Thyroid gland (tissue), 4 donors: ENCODE measurements at regions not wholly inside any gene's neighbourhood (a gene's known extent, or its start where the extent isn't known, plus 50 kb on each side); places are given as distances from the start of the nearest gene placed in this dataset.

ENCODE experiments used
- DNase-seq, 2 donors: peaks; one replicate each; pipeline ENCODE4 v3.0.0-alpha.2; 2019
- H3K27ac ChIP-seq, 3 donors: fragments of 200-600 bp; sonication (generic); 1 replicate in 2 of 3; 2 replicates in 1 of 3; pipeline ENCODE4 v1.5.1; 2016 to 2019; ENCODE audit warnings: mild to moderate bottlenecking in 1 of 3, moderate library complexity in 1 of 3
- H3K27me3 ChIP-seq: fragments of 200-600 bp; sonication (generic); one replicate; pipeline ENCODE4 v1.5.1; 2019
- H3K36me3 ChIP-seq, 2 donors: fragments of 200-600 bp; sonication (generic); one replicate each; pipeline ENCODE4 v1.5.1; 2016 to 2019
- H3K4me1 ChIP-seq, 2 donors: fragments of 200-600 bp; sonication (generic); one replicate each; pipeline ENCODE4 v1.5.1; 2017 to 2019
- H3K4me3 ChIP-seq, 3 donors: fragments of 200-600 bp; sonication (generic); replicated peaks in 1 of 3; 1 replicate in 2 of 3; 2 replicates in 1 of 3; pipeline ENCODE4 v1.5.1; 2016; ENCODE audit warnings: mild to moderate bottlenecking in 1 of 3
- H3K9me3 ChIP-seq: fragments of 200-600 bp; sonication (generic); one replicate; pipeline ENCODE4 v1.5.1; 2017
- POLR2A ChIP-seq, 2 donors: fragments of 450-650 bp; IDR thresholded peaks; one replicate each; pipeline ENCODE4 v1.6.1; 2017; ENCODE audit warnings: antibody characterized with exemption in 2 of 2, mild to moderate bottlenecking in 2 of 2, moderate library complexity in 1 of 2
- WGBS, 2 donors: methylation state at CpG; one replicate each; pipeline ENCODE4 v1.1.5; 2017; 5-methylcytosine and 5-hydroxymethylcytosine counted together
- intact Hi-C: fragments of 100-400 bp; cut with DNase I; formaldehyde crosslinking; loops from one replicate; pipeline ENCODE4 v1.15.1; 2023
- TF ChIP-seq, protein P1 (sequence below), 6 experiments: fragments of 200-600 bp in 3 of 6; fragments of 450-650 bp in 3 of 6; sonication (generic) in 3 of 6; IDR thresholded peaks; one replicate each; pipeline ENCODE4 v1.5.1; 2016 to 2019; ENCODE audit warnings: antibody characterized with exemption in 6 of 6, mild to moderate bottlenecking in 2 of 6, inconsistent platforms in 1 of 6, moderate library complexity in 1 of 6

GRCh38 chr5:113770648-113771047, 257.2 kb downstream of the YTHDC2 start:
- 81 to 82% methylated on average over 3 of the region's 3 CpGs for WGBS, 2 donors
- Histone ChIP-seq H3K36me3 (no peaks in the 10 kb centered on the region), H3K9me3 (no peaks in the 10 kb centered on the region), H3K27me3 (no peaks in the 10 kb centered on the region), H3K4me3 (no peak overlapping the region), H3K27ac (no peak overlapping the region), H3K4me1 (no peaks in the 10 kb centered on the region)
- intact Hi-C loops: no loop called here
- no peak for DNase-seq
- TF ChIP-seq, protein P1, sequence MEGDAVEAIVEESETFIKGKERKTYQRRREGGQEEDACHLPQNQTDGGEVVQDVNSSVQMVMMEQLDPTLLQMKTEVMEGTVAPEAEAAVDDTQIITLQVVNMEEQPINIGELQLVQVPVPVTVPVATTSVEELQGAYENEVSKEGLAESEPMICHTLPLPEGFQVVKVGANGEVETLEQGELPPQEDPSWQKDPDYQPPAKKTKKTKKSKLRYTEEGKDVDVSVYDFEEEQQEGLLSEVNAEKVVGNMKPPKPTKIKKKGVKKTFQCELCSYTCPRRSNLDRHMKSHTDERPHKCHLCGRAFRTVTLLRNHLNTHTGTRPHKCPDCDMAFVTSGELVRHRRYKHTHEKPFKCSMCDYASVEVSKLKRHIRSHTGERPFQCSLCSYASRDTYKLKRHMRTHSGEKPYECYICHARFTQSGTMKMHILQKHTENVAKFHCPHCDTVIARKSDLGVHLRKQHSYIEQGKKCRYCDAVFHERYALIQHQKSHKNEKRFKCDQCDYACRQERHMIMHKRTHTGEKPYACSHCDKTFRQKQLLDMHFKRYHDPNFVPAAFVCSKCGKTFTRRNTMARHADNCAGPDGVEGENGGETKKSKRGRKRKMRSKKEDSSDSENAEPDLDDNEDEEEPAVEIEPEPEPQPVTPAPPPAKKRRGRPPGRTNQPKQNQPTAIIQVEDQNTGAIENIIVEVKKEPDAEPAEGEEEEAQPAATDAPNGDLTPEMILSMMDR (IDR thresholded peaks at IDR 0.05): no peak
- TF ChIP-seq POLR2A (IDR thresholded peaks at IDR 0.05): no peak

DNA sequence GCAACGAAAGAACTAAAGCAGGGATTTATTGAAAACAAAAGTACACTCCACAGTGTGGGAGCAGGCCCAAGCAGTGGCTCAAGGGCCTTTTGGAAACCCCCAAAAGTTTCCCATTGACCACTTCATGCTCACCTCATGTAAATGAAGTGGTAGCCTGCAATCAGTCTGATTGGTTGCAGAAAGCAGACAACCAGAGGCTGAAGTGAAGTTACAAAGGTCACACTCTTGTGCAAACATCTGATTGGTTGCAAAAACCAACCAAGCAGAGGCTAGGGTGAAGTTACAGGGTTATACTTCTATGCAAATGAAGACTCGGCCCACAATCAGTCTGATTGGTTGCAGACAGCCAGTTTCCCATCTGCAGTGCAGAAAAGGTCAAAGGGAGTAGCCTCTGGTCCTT, 258.0 kb downstream of the YTHDC2 start:
- H3K36me3 ChIP-seq: no peaks in the 10 kb centered on the region
- H3K9me3 ChIP-seq: no peaks in the 10 kb centered on the region
- TF ChIP-seq, protein P1 (IDR thresholded peaks at IDR 0.05): no peak
- TF ChIP-seq POLR2A (IDR thresholded peaks at IDR 0.05): no peak
- intact Hi-C loops: no loop called here
- H3K4me1 ChIP-seq: no peaks in the 10 kb centered on the region
- no peaks in the 10 kb centered on the region for H3K27me3 ChIP-seq
- H3K4me3 ChIP-seq: no peak overlapping the region
- no peak overlapping the region for H3K27ac ChIP-seq
- 64 to 72% methylated on average over 2 of the region's 2 CpGs for WGBS, 2 donors
- no peak for DNase-seq

DNA sequence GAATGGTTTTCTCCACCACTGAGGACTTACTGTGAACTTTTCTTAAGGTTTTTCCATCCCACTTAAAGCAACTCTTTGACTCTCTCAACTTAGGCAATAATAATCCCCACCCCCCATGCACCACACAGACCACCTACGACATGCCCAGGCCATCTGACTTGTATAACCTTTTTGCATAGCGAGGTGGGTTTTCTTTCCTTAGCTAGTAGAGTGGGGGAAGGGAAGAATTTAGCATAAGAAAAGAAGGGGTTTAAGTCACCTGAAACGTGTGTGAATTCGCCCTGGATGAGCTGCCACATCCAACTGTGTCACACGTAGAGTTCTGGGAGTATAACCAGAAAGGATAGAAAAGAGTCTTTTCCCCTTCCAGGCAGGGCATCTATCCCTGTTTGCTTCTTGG, 262.7 kb downstream of the YTHDC2 start:
- no peak for DNase-seq
- H3K27ac ChIP-seq: no peak overlapping the region

DNA sequence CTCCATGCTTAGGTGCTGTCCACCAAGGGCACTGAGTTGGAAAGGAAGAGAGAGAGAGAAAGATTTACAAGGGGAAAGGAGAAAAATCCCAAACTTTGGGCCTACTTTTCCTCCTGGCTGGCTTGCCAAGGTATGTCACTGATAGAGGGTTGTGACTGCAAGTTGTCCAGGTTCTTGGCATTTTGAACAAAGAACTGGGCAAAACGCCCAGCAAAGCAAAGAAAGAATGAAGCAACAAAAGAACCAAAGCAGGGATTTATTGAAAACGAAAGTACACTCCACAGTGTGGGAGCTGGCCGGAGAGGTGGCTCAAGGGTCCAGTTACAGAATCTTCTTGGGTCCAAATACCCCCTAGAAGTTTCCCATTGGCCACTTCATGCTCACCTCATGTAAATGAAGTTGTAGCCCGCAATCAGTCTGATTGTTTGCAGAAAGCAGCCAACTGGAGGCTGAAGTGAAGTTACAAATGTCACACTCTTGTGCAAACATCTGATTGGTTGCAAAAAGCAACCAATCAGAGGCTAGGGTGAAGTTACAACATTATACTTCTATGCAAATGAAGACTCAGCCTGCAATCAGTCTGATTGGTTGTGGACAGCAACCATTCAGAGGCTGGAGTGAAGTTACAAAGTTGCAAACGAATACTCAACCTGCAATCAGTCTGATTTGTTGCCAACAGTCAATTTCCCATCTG, 263.5 kb downstream of the YTHDC2 start:
- intact Hi-C loops: no loop called here
- Histone ChIP-seq H3K27me3 (no peaks in the 10 kb centered on the region), H3K27ac (no peak overlapping the region), H3K4me1 (no peaks in the 10 kb centered on the region), H3K4me3 (no peak overlapping the region), H3K9me3 (no peaks in the 10 kb centered on the region), H3K36me3 (no peaks in the 10 kb centered on the region)
- TF ChIP-seq POLR2A (IDR thresholded peaks at IDR 0.05): no peak
- TF ChIP-seq, protein P1 (IDR thresholded peaks at IDR 0.05): no peak
- 42 to 46% methylated on average over 5 of the region's 5 CpGs for WGBS, 2 donors
- DNase-seq: peak; percentile 52 to 68

More for the DNA sequence above, 262.7 kb downstream of the YTHDC2 start:
- H3K36me3 ChIP-seq: no peaks in the 10 kb centered on the region
- WGBS, 2 donors: 94 to 96% methylated on average over 5 of the region's 5 CpGs
- no peaks in the 10 kb centered on the region for H3K4me1 ChIP-seq
- no peaks in the 10 kb centered on the region for H3K9me3 ChIP-seq
- no peak overlapping the region for H3K4me3 ChIP-seq
- no peaks in the 10 kb centered on the region for H3K27me3 ChIP-seq
- no peak for TF ChIP-seq POLR2A (IDR thresholded peaks at IDR 0.05)
- TF ChIP-seq, protein P1 (IDR thresholded peaks at IDR 0.05): no peak
- intact Hi-C loops: no loop called here

GRCh38 chr5:113778147-113778546, 264.7 kb downstream of the YTHDC2 start:
- Histone ChIP-seq H3K27me3 (no peaks in the 10 kb centered on the region), H3K4me1 (no peaks in the 10 kb centered on the region), H3K36me3 (no peaks in the 10 kb centered on the region), H3K27ac (no peak overlapping the region), H3K9me3 (no peaks in the 10 kb centered on the region), H3K4me3 (no peak overlapping the region)
- WGBS, 2 donors: 88 to 92% methylated on average over 4 of the region's 4 CpGs
- no peak for DNase-seq
- intact Hi-C loops: no loop called here
- no peak for TF ChIP-seq POLR2A (IDR thresholded peaks at IDR 0.05)
- TF ChIP-seq, protein P1 (IDR thresholded peaks at IDR 0.05): no peak
